ENCODE measurements at regions not wholly inside any gene's neighbourhood (a gene's known extent, or its start where the extent isn't known, plus 50 kb on each side); places are given as distances from the start of the nearest gene placed in this dataset.

DNA sequence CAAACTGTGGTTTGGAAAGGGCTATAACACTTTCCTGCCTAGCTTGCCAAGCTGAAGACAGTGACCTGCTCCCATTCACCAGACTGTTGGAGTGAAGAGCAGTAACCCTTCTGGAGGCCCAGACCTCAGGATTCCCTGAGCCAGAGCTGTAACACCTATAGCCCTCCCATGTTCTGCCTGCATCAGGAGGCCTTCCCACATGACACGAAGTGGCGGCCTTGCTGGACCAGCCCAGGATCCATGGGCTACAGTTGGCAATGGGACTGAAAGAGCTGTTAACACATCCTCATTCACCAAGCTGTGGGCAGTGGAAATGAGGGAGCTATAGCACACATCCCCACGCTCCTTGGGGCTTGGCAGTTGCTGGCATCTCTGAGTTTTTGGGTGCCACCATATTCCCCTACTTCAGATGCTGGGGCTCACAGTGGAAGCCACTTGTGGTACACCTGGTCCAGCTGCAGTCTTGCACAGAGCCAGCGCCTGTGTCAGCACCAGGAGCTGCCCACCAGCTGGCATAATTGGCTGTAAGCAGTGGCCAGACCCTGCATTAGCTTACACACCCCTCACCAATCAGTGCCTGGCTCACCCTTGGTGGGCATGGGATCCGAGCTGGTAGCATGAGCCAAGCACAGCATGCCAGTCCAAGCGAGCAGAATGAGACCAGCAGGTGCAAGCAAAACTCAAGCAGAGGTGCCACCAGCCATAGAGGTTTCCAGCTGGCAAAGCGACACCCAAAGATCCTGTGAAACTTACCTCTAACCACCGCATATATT lies 1029.3 kb downstream of the TECRL start:
- TF ChIP-seq, protein P1, sequence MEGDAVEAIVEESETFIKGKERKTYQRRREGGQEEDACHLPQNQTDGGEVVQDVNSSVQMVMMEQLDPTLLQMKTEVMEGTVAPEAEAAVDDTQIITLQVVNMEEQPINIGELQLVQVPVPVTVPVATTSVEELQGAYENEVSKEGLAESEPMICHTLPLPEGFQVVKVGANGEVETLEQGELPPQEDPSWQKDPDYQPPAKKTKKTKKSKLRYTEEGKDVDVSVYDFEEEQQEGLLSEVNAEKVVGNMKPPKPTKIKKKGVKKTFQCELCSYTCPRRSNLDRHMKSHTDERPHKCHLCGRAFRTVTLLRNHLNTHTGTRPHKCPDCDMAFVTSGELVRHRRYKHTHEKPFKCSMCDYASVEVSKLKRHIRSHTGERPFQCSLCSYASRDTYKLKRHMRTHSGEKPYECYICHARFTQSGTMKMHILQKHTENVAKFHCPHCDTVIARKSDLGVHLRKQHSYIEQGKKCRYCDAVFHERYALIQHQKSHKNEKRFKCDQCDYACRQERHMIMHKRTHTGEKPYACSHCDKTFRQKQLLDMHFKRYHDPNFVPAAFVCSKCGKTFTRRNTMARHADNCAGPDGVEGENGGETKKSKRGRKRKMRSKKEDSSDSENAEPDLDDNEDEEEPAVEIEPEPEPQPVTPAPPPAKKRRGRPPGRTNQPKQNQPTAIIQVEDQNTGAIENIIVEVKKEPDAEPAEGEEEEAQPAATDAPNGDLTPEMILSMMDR (IDR thresholded peaks at IDR 0.05): no peak
- TF ChIP-seq POLR2A (IDR thresholded peaks at IDR 0.05): no peak
- no peak for TF ChIP-seq EP300 (IDR thresholded peaks at IDR 0.05)
